ENCODE measurements at regions not wholly inside any gene's neighbourhood (a gene's known extent, or its start where the extent isn't known, plus 50 kb on each side); places are given as distances from the start of the nearest gene placed in this dataset.

DNA sequence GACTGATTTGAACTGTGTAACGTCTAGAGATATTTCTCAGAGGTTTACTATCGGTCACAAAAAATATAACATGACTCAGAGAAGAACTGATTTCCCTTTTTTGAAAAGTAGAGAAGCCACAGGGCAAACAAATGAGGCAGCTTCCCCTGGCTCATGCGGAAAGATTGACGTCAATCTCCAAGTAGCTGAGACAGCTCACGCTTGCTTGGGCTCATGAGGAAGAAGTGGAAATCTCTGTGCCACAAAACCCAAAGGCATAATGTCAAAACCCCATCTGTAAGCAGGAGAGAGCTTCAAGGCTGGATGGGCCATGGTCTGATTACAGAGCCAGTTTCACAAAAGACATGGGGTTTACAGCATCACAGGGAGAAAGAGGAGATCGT is 188.1 kb downstream of the ARL4C start:
- Histone ChIP-seq H3K4me3 (no peak overlapping the region), H3K27ac (replicated peaks in 1 of 4) (peak overlapping the region in 2 of 4 donors; percentile 22 to 28), H3K9me3 (no peaks in the 10 kb centered on the region), H3K36me3 (no peaks in the 10 kb centered on the region), H3K27me3 (no peaks in the 10 kb centered on the region), H3K4me1 (no peaks in the 10 kb centered on the region)
- WGBS, result 60% methylated on average over 6 of the region's 6 CpGs
- intact Hi-C loops (cut with DNase I), result no loop called here
- DNase-seq (ENCODE audit: extremely low spot score), result no peak
- TF ChIP-seq, protein P1, sequence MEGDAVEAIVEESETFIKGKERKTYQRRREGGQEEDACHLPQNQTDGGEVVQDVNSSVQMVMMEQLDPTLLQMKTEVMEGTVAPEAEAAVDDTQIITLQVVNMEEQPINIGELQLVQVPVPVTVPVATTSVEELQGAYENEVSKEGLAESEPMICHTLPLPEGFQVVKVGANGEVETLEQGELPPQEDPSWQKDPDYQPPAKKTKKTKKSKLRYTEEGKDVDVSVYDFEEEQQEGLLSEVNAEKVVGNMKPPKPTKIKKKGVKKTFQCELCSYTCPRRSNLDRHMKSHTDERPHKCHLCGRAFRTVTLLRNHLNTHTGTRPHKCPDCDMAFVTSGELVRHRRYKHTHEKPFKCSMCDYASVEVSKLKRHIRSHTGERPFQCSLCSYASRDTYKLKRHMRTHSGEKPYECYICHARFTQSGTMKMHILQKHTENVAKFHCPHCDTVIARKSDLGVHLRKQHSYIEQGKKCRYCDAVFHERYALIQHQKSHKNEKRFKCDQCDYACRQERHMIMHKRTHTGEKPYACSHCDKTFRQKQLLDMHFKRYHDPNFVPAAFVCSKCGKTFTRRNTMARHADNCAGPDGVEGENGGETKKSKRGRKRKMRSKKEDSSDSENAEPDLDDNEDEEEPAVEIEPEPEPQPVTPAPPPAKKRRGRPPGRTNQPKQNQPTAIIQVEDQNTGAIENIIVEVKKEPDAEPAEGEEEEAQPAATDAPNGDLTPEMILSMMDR (IDR thresholded peaks at IDR 0.05), result no peak
- TF ChIP-seq POLR2AphosphoS5 (IDR thresholded peaks at IDR 0.05) (peak in 1 of 2 donors; percentile 18), POLR2A (IDR thresholded peaks at IDR 0.05; ENCODE audit: low read depth) (no peak)

DNA sequence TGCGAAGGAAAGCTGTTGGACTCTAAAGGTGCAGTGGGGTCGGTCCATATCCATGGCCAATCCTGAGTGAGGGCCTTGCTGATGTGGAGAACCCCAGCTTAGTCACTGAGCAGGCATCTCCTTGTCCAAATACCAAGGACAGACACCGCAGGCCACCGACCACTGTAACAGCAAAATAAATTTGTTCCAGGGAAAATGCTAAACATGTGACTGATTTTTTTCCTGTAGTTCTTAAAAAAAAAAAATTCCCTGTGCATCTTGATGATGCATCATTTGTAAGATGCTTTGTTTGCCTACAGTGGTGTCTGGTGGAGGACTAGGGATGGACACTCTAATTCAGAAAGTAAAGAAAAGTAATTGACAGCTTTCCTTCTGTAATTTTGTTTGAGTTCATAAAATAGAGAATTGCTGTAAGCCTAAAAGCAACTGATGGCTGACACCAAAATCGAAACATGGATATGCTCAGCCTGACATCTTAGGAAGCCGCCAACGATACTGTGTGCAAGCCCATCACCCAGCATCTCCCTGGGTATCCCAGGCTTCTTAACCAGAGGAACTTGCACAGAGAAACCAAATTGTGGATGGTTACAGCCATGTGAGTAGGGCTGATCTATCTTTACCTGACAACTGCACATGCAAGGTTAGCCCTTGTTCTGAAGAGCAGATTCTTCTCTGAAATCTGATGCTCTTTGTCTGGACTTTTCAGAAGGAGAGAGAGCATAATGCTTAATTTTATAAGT is 188.6 kb downstream of the ARL4C start:
- intact Hi-C loops (cut with DNase I), result no loop called here
- Histone ChIP-seq H3K4me1 (no peaks in the 10 kb centered on the region), H3K9me3 (no peaks in the 10 kb centered on the region), H3K27me3 (no peaks in the 10 kb centered on the region), H3K27ac (replicated peaks in 1 of 4) (no peak overlapping the region), H3K4me3 (no peak overlapping the region), H3K36me3 (no peaks in the 10 kb centered on the region)
- TF ChIP-seq POLR2A (IDR thresholded peaks at IDR 0.05; ENCODE audit: low read depth) (no peak), EP300 (IDR thresholded peaks at IDR 0.05) (no peak), POLR2AphosphoS5 (IDR thresholded peaks at IDR 0.05) (no peak)
- TF ChIP-seq, protein P1 (IDR thresholded peaks at IDR 0.05), result no peak
- WGBS, result 86% methylated on average over 7 of the region's 7 CpGs
- no peak for DNase-seq (ENCODE audit: extremely low spot score)

DNA sequence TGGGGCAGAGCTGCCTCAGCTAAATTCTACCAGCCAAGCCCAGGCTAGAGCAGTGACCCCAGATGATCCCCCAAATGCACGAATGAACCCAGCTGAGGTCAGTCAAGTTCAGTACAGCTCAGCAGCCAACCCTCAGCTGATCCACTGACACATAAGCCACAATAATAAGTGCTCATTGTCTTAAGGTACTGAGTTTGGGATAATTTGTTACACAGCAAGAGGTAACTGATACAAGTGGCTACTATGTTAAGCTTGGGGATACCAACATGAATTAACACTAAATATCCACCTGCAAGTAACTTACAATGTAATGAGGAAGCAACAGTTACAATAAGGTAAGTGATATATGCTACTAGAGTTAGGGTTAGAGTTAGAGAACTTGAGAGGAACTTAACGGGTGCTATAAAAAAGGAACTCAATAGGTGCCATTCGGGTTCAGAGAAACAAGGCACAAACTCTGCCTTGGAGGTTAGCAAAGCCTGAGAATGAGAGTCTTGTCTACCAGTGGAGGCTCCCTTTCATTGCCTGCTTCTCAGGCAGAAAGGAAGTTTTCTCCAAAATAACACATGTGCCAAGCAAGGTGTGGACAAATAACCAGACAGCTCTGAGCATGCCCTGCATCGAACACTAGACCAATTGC is 189.4 kb downstream of the ARL4C start:
- no peak for TF ChIP-seq POLR2AphosphoS5 (IDR thresholded peaks at IDR 0.05)
- TF ChIP-seq POLR2A (IDR thresholded peaks at IDR 0.05; ENCODE audit: low read depth), result no peak
- WGBS, result 85% methylated on average over 4 of the region's 4 CpGs
- Histone ChIP-seq H3K4me1 (no peaks in the 10 kb centered on the region), H3K9me3 (no peaks in the 10 kb centered on the region), H3K36me3 (no peaks in the 10 kb centered on the region), H3K27me3 (no peaks in the 10 kb centered on the region), H3K4me3 (no peak overlapping the region), H3K27ac (replicated peaks in 1 of 4) (no peak overlapping the region)
- intact Hi-C loops (cut with DNase I), result no loop called here
- no peak for DNase-seq (ENCODE audit: extremely low spot score)

DNA sequence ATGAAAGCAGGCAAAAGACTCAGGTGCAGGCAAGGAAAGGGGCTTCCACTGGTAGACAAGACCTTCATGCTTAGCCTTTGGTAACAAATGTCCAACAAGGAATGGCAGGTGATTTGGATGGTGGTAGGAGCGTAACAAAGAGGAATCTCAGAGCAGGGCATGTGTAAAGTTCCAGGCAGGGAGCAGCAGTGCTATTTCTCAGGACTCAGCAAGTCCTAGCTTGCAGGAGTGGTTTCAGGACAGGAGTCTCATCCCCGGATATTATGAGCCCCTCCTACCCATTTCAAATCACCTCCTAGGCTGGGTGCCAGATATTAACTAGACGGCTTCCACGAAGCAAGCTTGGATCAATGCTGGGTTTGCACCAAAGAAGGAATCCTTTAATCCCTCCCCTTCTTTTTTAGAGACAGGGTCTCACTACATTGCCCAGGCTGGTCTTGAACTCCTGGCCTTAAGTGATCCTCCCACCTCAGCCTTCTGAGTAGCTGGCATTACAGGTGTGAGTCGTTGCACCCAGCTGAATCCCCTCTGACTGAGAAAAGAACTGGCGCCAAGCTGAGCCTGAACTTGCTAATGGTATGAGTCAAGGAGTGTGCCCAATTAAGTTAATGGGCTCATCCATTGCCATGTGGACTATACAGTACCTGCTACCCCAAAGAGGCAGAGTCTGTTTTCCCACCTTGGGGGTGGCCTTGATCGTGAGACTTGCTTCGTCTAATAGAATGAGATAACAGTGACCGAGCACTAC is 190.3 kb downstream of the ARL4C start:
- intact Hi-C loops (cut with DNase I), result no loop called here
- H3K9me3 ChIP-seq, result no peaks in the 10 kb centered on the region
- H3K36me3 ChIP-seq, result no peaks in the 10 kb centered on the region
- H3K4me1 ChIP-seq, result peaks cover 0 to 2% (median 2%) of the 10 kb centered on the region in 4 donors
- 89% methylated on average over 9 of the region's 9 CpGs for WGBS
- H3K27ac ChIP-seq (replicated peaks in 1 of 4), result no peak overlapping the region
- no peak for TF ChIP-seq EP300 (IDR thresholded peaks at IDR 0.05)
- no peak for TF ChIP-seq POLR2AphosphoS5 (IDR thresholded peaks at IDR 0.05)
- TF ChIP-seq POLR2A (IDR thresholded peaks at IDR 0.05; ENCODE audit: low read depth), result no peak
- TF ChIP-seq, protein P1 (IDR thresholded peaks at IDR 0.05), result no peak
- no peak overlapping the region for H3K4me3 ChIP-seq
- H3K27me3 ChIP-seq, result no peaks in the 10 kb centered on the region
- DNase-seq (ENCODE audit: extremely low spot score), result no peak

DNA sequence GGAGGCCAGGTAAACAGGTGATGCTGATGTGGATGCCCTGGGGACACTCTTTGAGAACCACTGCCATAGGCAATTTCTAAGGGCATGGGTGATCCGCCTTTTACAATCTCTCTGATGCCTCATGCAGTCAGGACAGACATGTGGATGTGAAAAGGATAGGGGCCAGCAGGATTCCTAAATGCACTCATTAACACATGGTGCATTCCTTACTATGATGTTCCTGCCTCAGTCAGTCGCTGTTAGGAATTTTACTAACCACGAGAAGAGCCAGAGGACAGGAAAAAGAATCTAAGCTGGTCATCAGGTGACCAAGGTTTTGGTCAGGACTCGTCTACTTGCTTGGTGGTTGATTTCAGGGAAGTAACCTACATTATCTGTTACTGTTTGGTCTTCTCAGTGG is 191.0 kb downstream of the ARL4C start:
- no peak overlapping the region for H3K4me3 ChIP-seq
- 70% methylated on average over 4 of the region's 4 CpGs for WGBS
- TF ChIP-seq EP300 (IDR thresholded peaks at IDR 0.05) (no peak), POLR2AphosphoS5 (IDR thresholded peaks at IDR 0.05) (no peak), POLR2A (IDR thresholded peaks at IDR 0.05; ENCODE audit: low read depth) (no peak)
- TF ChIP-seq, protein P1 (IDR thresholded peaks at IDR 0.05), result no peak
- H3K27ac ChIP-seq (replicated peaks in 1 of 4), result no peak overlapping the region
- intact Hi-C loops (cut with DNase I), result no loop called here
- H3K27me3 ChIP-seq, result no peaks in the 10 kb centered on the region
- H3K9me3 ChIP-seq, result no peaks in the 10 kb centered on the region
- H3K4me1 ChIP-seq, result peaks cover 0 to 8% (median 8%) of the 10 kb centered on the region in 4 donors
- no peaks in the 10 kb centered on the region for H3K36me3 ChIP-seq
- DNase-seq (ENCODE audit: extremely low spot score), result no peak

Data from esophagus muscularis mucosa (tissue), 4 donors.